ENCODE measurements at regions not wholly inside any gene's neighbourhood (a gene's known extent, or its start where the extent isn't known, plus 50 kb on each side); places are given as distances from the start of the nearest gene placed in this dataset.

GRCh38 chr10:117782276-117782675, 239.7 kb downstream of the EMX2 start:
- no peak for TF ChIP-seq CTCF (IDR thresholded peaks at IDR 0.05)
- no peak for TF ChIP-seq POLR2A (IDR thresholded peaks at IDR 0.05)

All from testis (tissue), 2 donors.